NOMO-1 treated with DMSO at 0.1 percent for 48 hours (cell line): ENCODE measurements at regions not wholly inside any gene's neighbourhood (a gene's known extent, or its start where the extent isn't known, plus 50 kb on each side); places are given as distances from the start of the nearest gene placed in this dataset.
"Not testable (repeated sequence)": the region's sequence is repeated elsewhere in the genome, so short reads cannot be mapped to it uniquely, and the experiment has no call there.

Source experiments
- DNase-seq: peaks from one replicate; lab custom pipeline; 2025; ENCODE audit not compliant: unreplicated experiment; lab: John Stamatoyannopoulos, UW

GRCh38 chr22:27238935-27239510 is 562.5 kb downstream of the MN1 start:
- DNase-seq = no peak

DNA sequence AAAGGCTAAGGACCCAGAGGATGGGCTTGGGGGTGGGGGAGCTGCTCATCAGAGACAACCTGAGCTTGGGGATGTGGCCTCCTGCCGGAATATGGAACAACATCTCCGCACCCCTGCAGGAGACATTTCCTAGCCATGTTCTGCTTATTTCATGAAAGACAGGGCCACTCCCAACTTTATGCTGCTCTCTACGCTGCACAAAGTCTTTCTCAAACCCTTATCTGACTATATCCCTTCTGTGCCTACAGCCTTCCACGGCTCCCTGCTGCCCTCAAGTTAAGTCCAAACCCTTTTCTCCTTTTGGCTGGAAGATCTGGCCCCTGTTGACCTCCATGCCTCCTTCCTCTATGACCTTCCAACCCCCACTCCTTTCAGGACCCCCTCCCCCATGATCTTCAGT is 562.0 kb downstream of the MN1 start:
- DNase-seq = no peak

- DNase-seq = no peak
Measured at GRCh38 chr22:27240298-27241075, 561.1 kb downstream of the MN1 start.

DNA sequence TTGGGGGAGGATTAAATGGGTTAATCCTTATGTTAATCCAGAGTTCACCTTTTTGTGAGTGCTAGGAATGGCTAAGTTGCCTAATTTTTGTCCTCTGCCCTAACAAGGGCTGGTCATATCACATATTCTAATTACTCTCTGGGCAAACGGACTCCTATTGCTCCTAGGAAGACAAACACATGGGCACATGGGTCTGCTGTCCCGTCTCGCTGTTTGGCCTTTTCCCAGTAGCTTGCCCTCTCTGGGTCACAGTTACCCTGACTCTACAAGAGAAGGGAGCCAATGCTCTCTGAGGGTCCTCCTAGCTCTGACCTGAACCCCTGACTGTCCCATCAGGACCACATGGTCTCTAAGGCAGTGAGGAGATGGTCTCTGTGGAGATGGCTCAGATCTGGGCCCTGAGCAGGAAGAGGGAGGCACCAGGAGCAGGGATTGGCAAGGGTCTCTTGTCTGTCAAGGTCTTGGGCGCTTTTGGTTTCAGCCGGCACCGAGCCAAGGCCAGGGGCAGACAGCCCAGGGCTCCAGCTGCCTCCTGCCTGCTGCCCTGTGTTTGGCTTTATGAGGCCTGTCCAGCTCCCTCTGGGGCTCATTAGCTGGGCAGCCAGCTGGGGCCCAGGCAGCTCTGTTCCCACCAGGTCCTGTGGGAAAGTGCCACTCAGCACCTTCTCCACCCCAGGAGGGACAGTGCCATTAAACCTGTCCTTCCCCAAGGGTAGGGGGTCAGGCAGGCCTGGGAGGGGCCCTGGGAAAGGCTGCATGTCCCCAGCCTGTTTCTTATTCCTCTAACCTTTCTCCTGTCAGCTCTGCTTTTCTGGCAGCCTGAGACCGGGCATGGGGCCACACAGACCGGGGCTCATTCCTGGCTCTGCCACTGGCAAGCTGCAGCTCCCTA is 559.9 kb downstream of the MN1 start:
- no peak for DNase-seq

DNA sequence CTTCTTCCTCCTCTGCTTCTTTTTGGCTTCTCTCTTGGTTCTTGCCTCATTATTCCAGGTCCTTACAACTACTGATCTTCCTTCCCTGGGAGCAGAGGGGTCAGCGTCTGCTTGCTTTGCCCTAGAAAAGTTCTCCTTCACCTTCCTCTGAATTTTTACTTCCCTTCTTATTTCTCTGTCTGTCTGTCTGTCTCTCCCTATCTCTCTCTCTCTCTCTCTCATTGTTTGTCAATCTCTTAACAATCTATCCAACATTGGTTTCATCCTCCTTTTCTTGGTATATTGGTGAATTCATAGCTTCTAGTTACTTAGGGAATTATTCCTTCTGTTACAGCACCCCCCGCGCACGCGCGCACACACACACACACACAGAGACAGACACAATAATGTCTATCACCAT is 559.1 kb downstream of the MN1 start:
- no peak for DNase-seq

- no peak for DNase-seq
Measured at GRCh38 chr22:27242917-27243589, 558.5 kb downstream of the MN1 start.

- DNase-seq = no peak
Measured at GRCh38 chr22:27244328-27244727, 557.2 kb downstream of the MN1 start.

- no peak for DNase-seq
Measured at GRCh38 chr22:27245056-27245455, 556.5 kb downstream of the MN1 start.

- DNase-seq = no peak
Measured at GRCh38 chr22:27246558-27246957, 555.0 kb downstream of the MN1 start.

DNA sequence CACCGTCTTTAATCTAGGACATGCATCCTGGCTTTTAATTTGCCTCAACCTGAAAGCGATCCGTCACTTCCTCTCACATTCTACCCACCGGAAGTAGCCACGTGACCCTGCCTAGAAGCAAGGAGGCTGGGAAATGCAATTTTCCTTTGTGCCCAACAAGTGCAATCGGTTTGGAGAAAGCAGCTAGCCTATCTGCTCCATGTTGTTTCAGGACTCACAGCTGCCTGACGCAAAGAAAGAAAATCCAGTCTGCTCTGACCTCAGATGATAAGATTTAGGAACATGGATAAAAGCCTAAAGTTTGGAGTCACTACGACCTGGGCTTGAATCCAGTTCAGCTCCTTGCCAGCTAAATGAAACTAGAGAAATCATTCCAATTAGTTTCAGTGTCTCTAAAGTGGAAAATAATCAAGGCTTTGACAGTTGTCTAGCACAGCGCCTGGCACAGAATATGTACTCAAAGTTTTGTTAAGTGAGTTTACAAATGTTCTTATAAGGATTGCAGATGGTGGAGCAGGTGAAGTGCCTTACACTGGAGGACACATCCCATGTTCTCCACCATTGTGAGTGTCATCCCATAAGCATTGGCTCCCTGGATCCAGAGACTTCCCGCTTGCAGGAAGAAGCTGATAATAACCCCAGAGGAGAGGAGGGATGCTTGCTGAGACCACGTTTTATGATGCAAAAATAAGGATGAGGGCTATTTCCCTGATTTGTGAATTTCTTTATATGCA is 553.7 kb downstream of the MN1 start:
- DNase-seq = no peak

DNA sequence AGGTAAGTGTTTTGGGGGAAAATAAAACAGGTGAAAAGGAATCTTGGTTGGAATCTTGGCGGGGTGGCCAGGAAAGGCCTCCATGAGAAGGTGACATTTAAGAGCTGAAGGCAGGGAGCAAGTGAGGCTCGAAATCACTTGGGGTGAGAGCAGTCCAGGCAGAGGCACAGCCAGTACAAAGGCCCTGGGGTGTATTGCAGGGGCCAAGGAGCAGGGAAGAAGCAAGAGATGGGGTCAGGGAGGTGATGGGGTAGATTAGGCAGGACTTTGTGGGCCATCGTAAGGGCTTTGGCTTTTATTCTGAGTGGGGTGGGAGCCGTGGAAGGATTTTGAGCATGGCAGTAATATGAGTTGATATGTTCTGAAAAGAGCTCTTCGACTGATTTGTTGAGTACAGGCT is 551.1 kb downstream of the MN1 start:
- no peak for DNase-seq

DNA sequence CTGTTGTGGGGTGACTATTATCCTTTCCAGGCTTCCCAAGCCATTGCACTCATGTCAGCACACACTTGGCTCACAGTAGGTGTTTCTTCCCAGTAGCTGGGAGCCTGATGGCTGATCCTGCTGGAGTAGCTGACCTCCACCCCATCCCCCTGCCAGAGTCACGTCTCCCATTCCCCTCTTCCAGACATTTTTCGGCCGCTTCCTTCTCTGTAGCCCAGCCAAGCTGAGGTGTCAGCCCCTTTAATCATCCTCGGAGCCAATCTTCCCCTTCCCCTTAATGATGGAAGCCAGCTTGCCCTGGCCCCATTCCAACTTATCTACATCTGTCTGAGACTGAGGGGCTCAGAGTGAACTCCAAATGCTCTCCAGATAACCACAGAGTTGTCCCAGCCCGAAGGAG is 550.7 kb downstream of the MN1 start:
- DNase-seq = no peak

- no peak for DNase-seq
Measured at GRCh38 chr22:27251563-27251962, 550.0 kb downstream of the MN1 start.

GRCh38 chr22:27252282-27253049 is 549.1 kb downstream of the MN1 start:
- peak; percentile 54 for DNase-seq

GRCh38 chr22:27253108-27253902 is 548.3 kb downstream of the MN1 start:
- no peak for DNase-seq

GRCh38 chr22:27254063-27254462 is 547.5 kb downstream of the MN1 start:
- DNase-seq = not testable (repeated sequence)

- no peak for DNase-seq
Measured at GRCh38 chr22:27255580-27255979, 546.0 kb downstream of the MN1 start.

- no peak for DNase-seq
Measured at GRCh38 chr22:27257987-27258386, 543.6 kb downstream of the MN1 start.

- DNase-seq = no peak
Measured at GRCh38 chr22:27258616-27259172, 542.9 kb downstream of the MN1 start.
